ENCODE measurements at regions not wholly inside any gene's neighbourhood (a gene's known extent, or its start where the extent isn't known, plus 50 kb on each side); places are given as distances from the start of the nearest gene placed in this dataset.
"Not testable (repeated sequence)": the region's sequence is repeated elsewhere in the genome, so short reads cannot be mapped to it uniquely, and the experiment has no call there.

DNA sequence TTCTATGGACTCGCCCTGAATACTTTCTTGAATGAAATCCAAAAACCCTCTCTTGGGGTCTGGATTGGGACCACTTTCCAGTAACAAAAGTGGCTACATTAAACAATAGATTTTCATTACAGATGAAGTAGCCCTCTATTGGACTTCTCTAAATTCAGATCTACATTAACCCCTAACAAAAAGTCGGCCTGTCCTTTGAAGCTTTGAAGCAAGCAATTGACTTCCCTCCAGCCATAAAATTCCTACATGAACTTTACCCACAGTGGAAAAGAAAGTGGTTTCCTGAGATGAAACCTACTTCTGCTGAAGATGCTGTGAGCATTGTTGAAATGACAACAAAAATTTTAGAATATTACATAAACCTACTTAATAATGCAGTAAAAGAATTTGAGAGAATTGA lies 967.1 kb upstream of the ROBO1 start:
- DNase-seq (ENCODE audit: low read depth in 2 of 2): no peak

DNA sequence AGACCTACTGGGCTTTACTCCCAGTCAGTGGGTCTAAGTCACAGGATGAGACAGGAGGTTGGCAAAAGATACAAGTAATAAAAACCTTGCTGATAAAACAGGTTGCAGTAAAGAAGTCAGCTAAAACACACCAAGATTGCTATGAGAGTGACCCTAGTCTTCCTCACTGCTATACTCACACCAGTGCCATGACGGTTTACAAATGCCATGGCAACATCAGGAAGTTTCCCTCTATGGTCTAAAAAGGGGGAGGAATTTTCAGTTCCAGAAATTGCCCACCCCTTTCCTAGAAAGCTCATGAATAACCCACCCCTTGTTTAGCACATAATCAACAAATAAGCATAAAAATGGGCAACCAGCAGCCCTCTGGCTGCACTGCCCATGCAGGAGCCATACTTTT lies 966.7 kb upstream of the ROBO1 start:
- no peak for DNase-seq (ENCODE audit: low read depth in 2 of 2)

DNA sequence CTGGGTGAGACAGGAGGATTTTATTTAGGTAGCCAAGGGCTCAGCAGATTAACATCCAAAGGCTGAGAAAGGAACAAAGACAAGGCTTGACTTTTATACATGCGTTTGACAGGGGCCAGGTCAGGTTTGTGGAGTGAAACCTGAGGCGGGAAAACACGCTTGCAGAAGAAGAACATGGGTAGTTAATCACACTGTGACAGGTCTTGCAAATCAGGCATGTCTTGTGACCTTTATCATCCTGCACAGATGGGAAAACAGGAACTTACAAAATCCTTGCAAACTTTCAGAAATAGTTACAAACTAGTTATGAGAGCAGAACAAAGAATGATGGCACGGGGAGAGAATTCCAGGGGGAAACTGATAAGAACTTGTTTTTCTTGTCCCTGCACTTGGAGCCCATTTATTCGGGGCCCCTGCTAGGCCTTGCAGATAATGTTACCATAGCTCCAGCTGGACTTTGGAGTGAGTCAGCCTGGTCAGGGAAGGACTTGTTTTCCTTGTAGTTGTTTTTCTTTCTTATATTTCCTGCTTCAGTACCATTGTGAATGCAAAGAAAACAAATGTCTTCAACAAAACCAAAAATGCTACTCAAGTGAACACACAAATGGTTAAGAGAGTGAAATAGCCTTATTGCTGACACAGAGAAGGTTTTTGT lies 965.9 kb upstream of the ROBO1 start:
- DNase-seq (ENCODE audit: low read depth in 2 of 2): no peak

DNA sequence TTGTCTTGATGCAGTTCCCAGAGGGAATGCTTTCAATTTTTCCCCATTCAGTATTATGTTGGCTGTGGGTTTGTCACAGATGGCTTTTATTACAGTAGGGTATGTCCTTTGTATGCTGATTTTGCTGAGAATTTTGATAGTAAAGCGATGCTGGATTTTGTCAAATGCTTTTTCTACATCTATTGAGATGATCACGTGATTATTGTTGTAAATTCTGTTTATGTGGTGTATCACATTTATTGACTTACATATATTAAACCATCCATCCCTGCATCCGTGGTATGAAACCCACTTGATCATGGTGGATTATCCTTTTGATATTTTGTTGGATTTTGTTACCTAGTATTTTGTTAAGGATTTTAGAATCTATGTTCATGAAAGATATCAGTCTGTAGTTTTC lies 959.8 kb upstream of the ROBO1 start:
- not testable (repeated sequence) for DNase-seq (ENCODE audit: low read depth in 2 of 2)

DNA sequence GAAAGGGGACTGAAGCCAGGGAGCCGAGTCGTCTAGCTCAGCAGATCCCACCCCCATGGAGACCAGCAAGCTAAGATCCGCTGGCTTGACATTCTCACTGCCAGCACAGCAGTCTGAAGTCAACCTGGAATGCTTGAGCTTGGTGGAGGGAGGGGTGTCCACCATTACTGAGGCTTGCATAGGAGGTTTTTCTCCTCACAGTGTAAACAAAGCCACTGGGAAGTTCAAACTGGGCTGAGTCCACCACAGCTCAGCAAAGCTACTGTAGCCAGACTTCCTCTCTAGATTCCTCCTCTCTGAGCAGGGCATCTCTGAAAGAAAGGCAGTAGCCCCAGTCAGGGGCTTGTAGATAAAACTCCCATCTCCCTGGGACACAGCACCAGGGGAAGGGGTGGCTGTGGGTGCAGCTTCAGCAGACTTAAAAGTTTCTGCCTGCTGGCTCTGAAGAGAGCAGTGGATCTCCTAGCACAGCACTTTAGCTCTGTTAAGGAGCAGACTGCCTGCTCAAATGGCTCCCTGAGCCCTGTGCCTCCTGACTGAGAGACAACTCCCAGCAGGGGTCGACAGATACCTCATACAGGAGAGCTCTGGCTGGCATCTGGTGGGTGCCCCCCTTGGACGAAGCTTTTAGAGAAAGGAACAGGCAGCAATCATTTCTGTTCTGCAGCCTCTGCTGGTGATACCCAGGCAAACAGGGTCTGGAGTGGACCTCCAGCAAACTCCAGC lies 942.0 kb upstream of the ROBO1 start:
- not testable (repeated sequence) for DNase-seq (ENCODE audit: low read depth in 2 of 2)

DNA sequence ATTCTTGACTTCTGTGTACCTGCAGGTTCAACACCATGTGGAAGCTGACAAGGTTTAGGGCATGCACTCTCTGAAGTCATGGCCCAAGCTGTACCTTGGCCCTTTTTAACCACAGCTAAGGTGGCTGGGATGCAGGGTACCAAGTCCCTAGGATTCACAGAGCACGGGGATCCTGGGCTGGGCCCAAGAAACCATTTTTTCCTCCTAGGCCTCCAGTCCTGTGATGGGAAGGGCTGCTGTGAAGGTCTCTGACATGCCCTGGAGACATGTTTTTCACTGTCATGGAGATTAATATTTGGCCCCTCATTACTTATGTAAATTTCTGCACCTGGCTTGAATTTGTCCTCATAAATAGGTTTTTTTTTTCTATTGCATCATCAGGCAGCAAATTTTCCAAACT lies 937.5 kb upstream of the ROBO1 start:
- DNase-seq (ENCODE audit: low read depth in 2 of 2): no peak

DNA sequence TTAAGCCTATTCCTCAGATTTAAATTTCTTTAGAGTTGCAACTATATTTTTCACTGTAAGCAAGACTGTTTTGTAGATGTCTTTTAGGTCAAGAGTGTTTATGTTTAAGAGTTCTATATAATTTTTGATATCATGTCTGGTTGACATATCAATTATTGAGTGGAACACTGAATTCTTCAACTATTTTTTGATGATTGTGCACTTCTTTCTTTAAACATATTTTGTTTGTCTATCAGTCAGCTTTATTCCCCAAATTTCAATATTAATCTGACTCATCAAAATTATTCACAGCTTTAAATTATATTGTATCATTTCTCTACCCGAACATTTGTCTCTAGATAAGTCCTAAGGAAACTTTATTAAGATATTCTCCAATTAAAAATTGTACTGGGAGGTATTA lies 933.6 kb upstream of the ROBO1 start:
- no peak for DNase-seq (ENCODE audit: low read depth in 2 of 2)

DNA sequence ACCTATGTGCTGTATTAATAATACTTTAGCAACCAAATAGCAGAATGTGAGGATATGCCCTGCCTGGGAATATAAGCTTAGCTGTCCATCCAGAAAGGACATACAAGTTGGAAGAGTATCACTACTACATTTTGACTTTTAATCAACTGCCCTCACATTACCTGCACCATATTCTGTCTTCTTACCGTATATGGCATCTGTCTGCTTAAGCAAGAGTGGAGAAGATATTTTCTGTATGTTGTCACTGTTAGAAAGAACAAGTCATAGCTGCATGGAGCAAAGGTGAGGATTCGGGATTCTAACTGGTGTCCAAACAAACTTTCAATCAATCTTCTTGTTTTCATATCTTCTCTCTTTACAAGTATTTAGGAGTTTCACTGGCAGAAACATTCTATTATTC lies 929.5 kb upstream of the ROBO1 start:
- DNase-seq (ENCODE audit: low read depth in 2 of 2): no peak

DNA sequence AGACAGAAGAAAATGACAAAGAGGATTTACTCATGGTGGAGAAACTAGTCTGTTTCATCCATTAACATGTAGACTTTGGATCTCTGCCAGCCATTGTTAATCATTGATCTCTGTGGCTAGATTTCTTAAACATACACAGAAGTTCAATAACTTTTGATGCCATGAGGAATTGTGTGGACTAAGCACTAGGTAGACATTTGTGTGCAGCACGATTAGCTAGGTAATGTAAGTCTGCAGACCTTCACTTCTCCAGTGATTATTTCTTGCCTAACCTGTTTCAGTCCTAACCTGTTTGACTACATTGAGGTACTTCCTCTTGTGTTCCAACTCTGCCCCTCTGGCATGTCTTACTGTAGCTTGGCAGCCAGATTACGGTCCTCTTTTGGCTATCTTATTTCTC lies 928.5 kb upstream of the ROBO1 start:
- no peak for DNase-seq (ENCODE audit: low read depth in 2 of 2)

DNA sequence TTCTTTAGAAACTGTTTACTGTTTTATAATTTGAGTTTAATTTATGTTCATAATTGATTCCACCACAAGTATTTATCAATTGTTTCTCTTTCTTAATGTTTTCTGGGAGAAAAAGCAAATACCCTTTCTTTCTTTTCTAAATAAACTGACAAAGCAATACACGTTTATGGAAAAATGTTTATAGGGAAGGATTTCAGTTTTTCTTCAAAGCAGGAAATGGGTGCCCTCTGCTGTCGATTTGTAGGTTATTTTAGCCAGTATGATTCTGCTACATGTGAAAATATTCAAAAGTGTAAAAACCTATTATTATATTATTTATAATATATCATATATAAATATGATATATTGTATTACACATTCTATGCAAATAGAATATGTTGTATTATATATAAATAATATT lies 921.0 kb upstream of the ROBO1 start:
- DNase-seq (ENCODE audit: low read depth in 2 of 2): no peak

DNA sequence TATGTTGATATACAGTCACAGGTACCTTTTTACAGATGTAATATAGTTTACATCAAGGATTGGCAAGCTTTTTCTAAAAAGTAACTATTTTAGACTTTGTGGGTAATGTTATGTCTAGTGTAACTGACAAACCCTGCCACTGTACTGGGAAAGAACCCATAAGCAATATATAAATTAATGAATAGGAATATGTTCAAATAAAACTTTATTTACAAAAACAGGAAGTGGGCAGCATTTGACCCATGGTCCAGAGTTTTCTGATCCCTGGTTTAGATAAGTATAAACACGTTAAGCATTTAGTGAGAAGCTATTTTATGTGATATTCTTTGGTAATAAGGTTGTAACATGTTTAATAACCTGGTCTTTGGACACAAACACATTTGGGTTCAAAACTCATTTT lies 915.2 kb upstream of the ROBO1 start:
- DNase-seq (ENCODE audit: low read depth in 2 of 2): no peak

DNA sequence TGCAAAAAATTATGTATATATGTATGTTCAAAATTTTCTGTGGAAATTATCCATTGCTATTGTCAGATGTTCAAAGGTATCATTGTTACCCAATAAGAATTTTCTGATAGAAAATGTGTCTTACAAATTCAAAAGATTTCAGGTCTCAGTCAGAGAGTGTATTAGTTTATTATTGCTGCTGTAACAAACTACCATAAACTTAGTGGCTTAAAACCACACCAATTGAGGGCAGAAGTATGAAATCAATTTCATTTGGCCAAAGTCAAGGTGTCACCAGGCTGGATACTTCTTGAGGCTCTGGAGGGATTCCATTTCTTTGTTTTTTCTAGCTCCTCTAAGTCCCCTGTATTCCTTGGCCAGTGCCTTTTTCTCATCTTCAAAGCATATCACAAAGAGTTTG lies 914.4 kb upstream of the ROBO1 start:
- DNase-seq (ENCODE audit: low read depth in 2 of 2): no peak

DNA sequence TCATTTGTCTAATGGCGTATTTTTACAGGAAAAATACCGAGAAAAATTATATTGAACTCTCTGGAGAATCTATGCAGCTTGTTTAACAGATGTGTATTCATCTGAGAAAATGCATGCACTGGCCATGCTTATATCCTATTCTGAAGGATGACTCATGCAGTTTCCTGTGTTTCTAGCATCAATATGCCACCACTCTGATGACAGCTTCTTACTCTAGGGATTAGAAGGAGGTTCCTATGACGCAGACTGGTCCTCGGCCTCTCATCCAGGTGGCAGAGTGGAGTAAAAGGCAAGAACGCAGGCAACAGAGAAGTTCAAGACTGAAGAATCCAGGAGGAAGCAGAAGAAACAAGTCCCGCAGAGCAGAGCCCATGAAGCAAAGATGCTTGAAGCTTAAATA lies 910.0 kb upstream of the ROBO1 start:
- DNase-seq (ENCODE audit: low read depth in 2 of 2): no peak

DNA sequence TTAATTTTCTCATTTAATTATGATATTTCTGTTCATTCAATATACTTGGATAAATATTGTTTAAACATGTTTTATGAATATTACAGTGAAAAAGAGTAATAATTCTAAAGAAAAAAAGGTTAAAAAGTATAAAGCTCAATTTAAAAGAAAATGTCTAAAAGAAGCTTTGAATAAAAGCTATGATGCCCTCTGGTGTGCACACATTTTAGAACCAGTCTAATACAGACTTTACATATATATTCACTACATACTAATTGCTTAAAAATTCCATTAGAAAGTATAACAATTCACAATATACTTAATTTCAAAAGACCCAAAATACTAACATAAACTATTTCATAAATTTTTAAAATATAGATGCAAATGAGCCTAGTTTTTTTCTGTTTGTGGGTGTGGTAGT lies 909.1 kb upstream of the ROBO1 start:
- no peak for DNase-seq (ENCODE audit: low read depth in 2 of 2)

DNA sequence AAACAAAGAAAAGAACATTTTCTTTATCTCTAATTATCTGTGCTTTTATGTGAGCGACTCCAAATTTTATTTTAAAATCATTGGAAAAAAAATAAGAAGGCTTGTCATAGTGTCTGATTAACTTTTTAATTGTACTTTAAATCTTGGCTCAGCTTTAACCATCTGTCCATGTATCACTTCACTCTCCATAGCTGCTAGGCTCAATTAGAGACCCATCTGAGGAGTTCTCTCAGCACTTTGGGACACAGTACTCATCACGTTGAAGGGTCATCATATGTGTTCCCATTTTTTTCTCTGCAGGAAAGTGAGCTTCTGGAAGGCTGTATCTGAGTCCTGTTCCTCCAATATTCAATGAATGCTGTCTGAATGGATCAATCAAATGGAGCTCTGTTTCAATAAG lies 908.5 kb upstream of the ROBO1 start:
- DNase-seq (ENCODE audit: low read depth in 2 of 2): no peak

DNA sequence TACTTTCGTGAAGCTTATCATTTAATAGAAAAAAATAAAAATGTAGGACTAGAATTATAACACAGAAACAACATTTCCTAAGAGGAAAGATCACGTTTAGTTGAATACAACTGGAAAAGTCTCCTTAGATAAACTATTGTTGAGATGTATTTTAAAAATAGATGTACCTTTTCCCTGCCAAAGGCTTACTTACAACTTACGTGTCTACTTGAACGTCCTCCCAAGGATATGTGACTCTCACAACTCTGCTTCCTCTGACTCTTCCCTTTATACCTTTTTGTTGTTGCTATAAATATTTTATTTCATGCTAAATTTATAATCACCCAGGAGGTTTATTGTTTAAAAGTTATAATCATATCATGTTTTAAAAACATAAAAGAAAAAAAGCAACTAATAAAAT lies 908.0 kb upstream of the ROBO1 start:
- DNase-seq (ENCODE audit: low read depth in 2 of 2): no peak

DNA sequence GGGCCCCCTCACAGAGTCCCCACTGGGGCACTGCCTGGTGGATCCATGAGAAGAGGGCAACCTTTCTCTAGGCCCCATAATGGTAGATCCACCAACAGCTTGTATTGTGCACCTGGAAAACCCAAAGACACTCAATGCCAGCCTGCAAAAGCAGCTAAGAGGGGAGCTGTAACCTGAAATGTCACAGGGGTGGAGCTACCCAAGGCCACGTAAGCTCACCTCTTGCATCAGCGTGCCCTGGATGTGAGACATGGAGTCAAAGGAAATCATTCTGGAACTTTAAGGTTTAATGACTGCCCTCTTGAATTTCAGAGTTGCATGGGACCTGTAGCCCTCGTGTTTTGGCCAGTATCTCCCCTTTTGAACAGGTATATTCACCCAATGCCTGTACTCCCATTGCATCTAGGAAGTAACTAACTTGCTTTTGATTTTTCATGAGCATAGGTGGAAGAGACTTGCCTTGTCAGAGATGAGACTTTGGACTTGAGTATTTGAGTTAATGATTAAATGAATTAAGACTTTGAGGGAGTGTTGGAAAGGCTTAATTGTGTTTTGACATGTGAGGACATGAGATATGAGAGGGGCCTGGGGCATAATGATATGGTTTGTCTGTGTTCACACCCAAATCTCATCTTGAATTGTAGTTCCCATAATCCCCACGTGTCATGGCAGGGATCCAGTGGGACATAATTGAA lies 900.9 kb upstream of the ROBO1 start:
- no peak for DNase-seq (ENCODE audit: low read depth in 2 of 2)

DNA sequence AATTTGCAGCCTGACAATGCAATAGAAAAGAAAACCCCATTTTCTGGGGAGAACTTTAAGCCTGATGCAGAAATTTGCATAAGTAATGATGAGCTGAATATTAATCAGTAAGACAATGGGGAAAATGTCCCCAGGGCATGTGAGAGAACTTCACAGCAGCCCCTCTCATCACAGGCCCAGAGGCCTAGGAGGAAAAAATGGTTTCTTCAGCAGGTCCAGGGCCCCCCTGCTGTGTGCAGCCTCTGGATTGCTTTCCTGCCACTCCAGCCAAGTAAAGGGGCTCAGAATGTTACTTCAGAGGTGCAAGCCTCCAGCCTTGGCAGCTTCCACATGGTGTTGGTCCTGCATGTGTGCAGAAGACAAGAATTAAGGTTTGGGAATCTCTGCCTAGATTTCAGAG lies 900.3 kb upstream of the ROBO1 start:
- DNase-seq (ENCODE audit: low read depth in 2 of 2): no peak

DNA sequence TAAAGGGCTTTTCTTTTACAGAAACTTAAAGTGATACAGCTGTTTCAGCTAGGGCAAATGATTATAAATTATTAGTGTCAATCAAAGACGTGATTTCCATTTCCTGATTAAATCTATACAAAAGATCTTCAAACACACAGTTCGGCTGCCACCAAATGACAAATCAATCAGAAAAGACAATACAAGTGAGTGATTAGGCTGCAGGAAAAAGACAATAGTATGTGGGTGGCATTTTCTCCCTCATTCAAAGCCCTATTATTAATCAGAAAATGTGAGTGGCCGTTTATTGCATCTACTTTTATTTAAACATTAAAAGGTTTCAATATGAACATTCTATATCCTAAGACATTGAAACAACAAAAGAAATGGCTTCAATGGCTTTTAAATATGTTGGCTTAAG lies 895.6 kb upstream of the ROBO1 start:
- no peak for DNase-seq (ENCODE audit: low read depth in 2 of 2)

DNA sequence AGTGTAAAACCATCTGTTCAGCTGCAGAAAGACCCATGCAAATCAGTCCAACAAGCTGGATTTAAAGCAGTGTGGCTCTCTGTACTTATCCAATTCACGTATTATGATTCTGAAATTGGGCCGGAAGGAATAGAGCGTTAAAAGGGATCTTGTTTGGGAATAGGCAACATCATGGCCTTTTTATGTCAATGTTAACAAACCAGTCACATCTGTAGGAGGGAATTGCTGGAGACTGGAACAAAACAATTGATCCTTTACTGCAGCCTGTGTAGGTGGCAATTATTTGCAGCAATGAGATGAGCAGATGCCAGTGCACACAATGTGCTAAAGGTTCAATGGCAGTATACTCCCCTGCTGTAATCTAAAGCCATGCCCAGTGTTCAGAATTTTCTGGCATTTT lies 887.4 kb upstream of the ROBO1 start:
- no peak for DNase-seq (ENCODE audit: low read depth in 2 of 2)

DNA sequence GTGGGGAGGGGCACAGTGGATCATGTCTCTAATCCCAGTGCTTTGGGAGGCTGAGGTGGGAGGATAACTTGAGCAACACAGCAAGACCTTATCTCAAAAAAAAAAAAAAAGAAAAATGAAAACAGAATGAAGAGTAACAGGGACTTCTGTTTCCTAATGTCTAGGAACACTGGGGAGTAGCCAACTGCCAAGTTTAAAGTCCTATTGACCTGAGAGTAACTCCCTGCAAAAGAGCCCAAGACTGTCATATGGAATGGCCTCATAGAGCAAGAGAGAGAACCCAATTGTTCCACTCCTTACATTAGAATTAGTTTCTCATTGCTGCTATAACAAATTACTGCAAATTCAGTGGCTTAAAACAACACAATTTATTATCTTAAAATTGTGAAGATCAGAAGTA lies 881.4 kb upstream of the ROBO1 start:
- DNase-seq (ENCODE audit: low read depth in 2 of 2): no peak

DNA sequence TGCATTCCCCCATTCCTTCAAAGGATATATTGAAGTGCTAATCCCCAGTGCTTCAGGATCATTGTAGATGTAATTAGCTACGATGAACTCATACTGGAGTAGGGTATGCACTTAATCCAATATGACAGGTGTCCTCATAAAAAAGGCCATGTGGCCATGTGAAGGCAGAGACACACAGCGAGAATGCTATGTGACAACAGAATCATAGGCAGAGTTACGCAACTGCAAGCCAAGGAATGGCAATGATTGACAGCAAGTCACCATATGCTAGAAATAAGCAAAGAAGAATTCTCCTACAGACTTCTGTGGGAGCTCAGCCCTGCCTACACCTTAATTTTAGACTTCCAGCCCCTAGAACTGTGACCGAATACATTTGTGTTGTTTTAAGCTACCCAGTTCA lies 875.6 kb upstream of the ROBO1 start:
- no peak for DNase-seq (ENCODE audit: low read depth in 2 of 2)
